Stimulated activated naive CD8-positive, alpha-beta T cell treated with anti-CD3 and anti-CD28 coated beads, Interleukin-15, amount 100 ng/mL, for 72 hours (primary cell): ENCODE measurements at regions not wholly inside any gene's neighbourhood (a gene's known extent, or its start where the extent isn't known, plus 50 kb on each side); places are given as distances from the start of the nearest gene placed in this dataset.
"Not testable (repeated sequence)": the region's sequence is repeated elsewhere in the genome, so short reads cannot be mapped to it uniquely, and the experiment has no call there.

ENCODE experiments used
- ATAC-seq: fragments of 150-1000 bp; cut with Tn5 transposase; 2 replicates; pipeline ENCODE4 v1.10.0; 2021; ENCODE audit warnings: mild to moderate bottlenecking, moderate library complexity
- DNase-seq, 2 donors: peaks; one replicate each; pipeline ENCODE4 v3.0.0; 2021 to 2022
- H3K27ac Mint-ChIP-seq, 2 donors: one replicate each; pipeline ENCODE4 v1.8.0; 2022; ENCODE audit warnings: mild to moderate bottlenecking in 2 of 2, mixed read lengths in 2 of 2, moderate library complexity in 2 of 2
- H3K27me3 Mint-ChIP-seq: one replicate; pipeline ENCODE4 v1.8.0; 2022; ENCODE audit warnings: mixed read lengths
- H3K4me1 Mint-ChIP-seq: one replicate; pipeline ENCODE4 v1.8.0; 2022; ENCODE audit warnings: mild to moderate bottlenecking, mixed read lengths
- H3K4me3 Mint-ChIP-seq, 2 donors: one replicate each; pipeline ENCODE4 v1.8.0; 2022; ENCODE audit warnings: mild to moderate bottlenecking in 2 of 2, mixed read lengths in 2 of 2, moderate library complexity in 1 of 2
- H3K9me3 Mint-ChIP-seq, 2 donors: one replicate each; pipeline ENCODE4 v1.8.0; 2022; ENCODE audit warnings: mixed read lengths in 2 of 2

DNA sequence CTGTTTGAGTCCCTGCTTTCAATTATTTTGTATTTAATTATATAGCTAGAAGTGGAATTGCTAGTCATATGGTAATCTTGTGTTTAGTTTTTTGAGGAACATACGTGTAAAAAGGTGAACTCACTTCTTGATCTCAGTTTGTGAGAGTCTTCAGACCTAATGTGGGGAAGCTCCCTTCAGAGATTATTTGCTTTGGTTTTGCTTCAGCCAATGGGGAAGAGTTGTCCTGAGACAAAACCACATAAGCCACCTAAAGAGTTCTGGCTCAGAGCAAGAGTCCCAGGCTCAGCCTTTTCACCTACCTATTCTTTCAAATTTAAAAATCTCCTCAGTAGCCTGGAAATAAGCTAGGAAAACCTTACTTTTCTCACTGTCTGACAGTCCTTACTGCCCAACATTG is 138.4 kb downstream of the UCK2 start:
- ATAC-seq: no peak
- H3K27me3 Mint-ChIP-seq: peaks cover 10% of the 10 kb centered on the region
- H3K4me1 Mint-ChIP-seq: no peaks in the 10 kb centered on the region
- no peak overlapping the region for H3K4me3 Mint-ChIP-seq
- peaks cover 4 to 9% of the 10 kb centered on the region in 2 donors for H3K9me3 Mint-ChIP-seq
- no peak for DNase-seq
- no peak overlapping the region for H3K27ac Mint-ChIP-seq

DNA sequence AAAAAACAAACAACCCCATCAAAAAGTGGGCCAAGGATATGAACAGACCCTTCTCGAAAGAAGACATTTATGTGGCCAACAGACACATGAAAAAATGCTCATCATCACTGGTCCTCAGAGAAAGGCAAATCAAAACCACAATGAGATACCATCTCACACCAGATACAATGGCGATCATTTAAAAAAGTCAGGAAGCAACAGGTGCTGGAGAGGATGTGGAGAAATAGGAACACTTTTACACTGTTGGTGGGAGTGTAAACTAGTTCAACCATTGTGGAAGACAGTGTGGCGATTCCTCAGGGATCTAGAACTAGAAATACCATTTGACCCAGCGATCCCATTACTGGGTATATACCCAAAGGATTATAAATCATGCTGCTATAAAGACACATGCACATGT is 142.0 kb downstream of the UCK2 start:
- H3K4me3 Mint-ChIP-seq, H3K9me3 Mint-ChIP-seq, ATAC-seq, H3K27ac Mint-ChIP-seq, H3K4me1 Mint-ChIP-seq, DNase-seq, H3K27me3 Mint-ChIP-seq: not testable (repeated sequence)

DNA sequence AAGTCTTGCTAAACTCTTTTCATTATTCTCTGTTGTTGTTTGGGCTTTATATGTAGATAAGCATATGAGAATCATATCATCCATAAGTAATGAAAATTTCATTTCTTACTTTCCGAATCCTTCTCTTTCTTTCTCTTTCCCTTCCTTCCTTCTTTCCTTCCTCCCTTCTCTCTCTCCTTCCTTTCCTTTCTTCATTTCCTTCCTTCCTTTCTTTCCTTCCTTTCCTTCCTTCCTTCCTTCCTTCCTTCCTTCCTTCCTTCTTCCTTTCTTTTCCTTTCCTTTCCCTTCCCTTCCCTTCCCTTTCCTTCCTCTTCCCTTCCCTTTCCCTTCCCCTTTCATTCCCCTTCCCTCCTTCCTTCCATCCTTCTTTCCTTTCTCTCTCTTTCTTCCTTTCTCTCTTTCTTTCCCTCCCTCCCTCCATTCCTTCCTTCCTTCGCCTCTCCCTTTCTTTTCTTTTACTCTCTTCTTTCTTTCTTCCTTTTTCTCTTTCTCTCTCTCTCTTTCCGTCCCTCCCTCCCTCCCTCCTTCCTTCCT is 147.3 kb downstream of the UCK2 start:
- Mint-ChIP-seq H3K4me3 (no peak overlapping the region), H3K27me3 (peaks cover 24% of the 10 kb centered on the region), H3K4me1 (no peaks in the 10 kb centered on the region), H3K9me3 (peaks cover 20 to 23% of the 10 kb centered on the region in 2 donors), H3K27ac (no peak overlapping the region)
- ATAC-seq (no peak), DNase-seq (no peak)

DNA sequence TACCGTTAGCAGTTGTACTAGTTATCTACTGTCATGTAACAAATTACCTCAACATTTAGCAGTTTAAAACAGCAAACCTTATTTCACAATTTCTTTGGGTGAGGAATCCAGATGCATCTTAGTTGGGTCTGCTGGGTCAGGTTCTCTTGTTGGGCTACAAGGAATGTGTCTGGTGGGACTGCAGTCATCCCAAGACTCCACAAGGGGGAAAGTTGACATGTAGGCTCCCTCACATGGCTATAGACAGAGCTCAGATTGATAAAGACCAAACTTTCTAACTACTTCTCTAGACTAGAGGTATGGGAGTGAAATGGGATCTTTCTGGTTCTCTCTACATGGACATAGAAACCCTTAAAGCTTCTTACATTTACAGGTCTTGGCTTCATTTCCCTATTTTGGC is 160.9 kb downstream of the UCK2 start:
- H3K9me3 Mint-ChIP-seq: peaks cover 7 to 9% of the 10 kb centered on the region in 2 donors
- DNase-seq (no peak), ATAC-seq (no peak)
- no peak overlapping the region for H3K4me3 Mint-ChIP-seq
- no peak overlapping the region for H3K27ac Mint-ChIP-seq
- no peaks in the 10 kb centered on the region for H3K4me1 Mint-ChIP-seq
- H3K27me3 Mint-ChIP-seq: peaks cover 14% of the 10 kb centered on the region

DNA sequence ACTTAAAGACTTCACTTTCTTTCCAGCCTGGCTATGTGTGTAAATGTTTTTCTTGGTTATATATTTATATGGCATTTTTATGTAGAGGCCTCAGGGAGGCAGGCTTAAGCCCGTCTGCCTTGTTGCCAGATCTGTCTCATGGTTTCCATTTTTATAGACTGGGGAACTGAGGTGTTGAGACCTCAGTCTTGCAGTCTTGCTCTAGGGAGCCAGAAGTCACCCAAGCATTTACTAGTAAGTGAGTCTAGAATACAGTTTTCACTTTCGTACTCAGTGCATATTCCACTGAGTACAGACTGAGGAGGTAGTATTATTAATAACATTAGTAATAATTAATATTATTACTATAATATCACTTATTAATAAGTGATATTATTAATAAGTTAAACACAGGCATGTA is 161.4 kb downstream of the UCK2 start:
- H3K9me3 Mint-ChIP-seq: peaks cover 7% of the 10 kb centered on the region in 2 donors
- no peak for ATAC-seq

DNA sequence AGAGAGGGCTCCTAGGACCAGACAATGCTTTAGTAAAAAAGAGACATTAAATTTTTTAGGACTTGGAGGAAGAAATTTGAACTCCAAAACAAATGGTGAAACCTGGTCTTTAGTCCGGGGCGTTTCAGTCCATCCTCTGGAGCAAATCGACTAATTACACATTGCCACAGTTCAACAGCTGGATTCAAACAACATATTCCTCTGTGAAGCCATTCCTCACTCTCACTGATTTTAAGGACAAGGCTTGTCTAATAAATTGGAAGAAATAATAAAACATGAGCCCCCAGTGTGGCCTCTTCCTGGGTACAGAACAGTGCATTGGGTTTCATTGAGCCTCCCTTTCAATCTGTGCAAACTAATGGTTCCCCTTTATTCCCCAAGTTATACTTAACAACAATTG is 165.1 kb downstream of the UCK2 start:
- peaks cover 7% of the 10 kb centered on the region in 2 donors for H3K9me3 Mint-ChIP-seq
- ATAC-seq (no peak), DNase-seq (no peak)
- no peak overlapping the region for H3K4me3 Mint-ChIP-seq
- no peak overlapping the region for H3K27ac Mint-ChIP-seq
- peaks cover 8% of the 10 kb centered on the region for H3K27me3 Mint-ChIP-seq
- H3K4me1 Mint-ChIP-seq: no peaks in the 10 kb centered on the region

More for the DNA sequence above, 161.4 kb downstream of the UCK2 start:
- Mint-ChIP-seq H3K4me1 (no peaks in the 10 kb centered on the region), H3K4me3 (no peak overlapping the region), H3K27me3 (peaks cover 8% of the 10 kb centered on the region), H3K27ac (no peak overlapping the region)
- DNase-seq: no peak

- ATAC-seq: no peak
- Mint-ChIP-seq H3K4me1 (no peaks in the 10 kb centered on the region), H3K4me3 (no peak overlapping the region), H3K27ac (no peak overlapping the region), H3K27me3 (peaks cover 8% of the 10 kb centered on the region), H3K9me3 (peaks cover 5 to 7% of the 10 kb centered on the region in 2 donors)
- DNase-seq: no peak
These were observed 166.7 kb downstream of the UCK2 start for GRCh38 chr1:165994107-165994506.

- Mint-ChIP-seq H3K27me3 (peaks cover 9% of the 10 kb centered on the region), H3K9me3 (peaks cover 0 to 7% of the 10 kb centered on the region in 2 donors), H3K4me1 (no peaks in the 10 kb centered on the region), H3K27ac (no peak overlapping the region), H3K4me3 (no peak overlapping the region)
- ATAC-seq: no peak
- no peak for DNase-seq
These were observed 167.0 kb downstream of the FAM78B start for GRCh38 chr1:165999826-166000225.

DNA sequence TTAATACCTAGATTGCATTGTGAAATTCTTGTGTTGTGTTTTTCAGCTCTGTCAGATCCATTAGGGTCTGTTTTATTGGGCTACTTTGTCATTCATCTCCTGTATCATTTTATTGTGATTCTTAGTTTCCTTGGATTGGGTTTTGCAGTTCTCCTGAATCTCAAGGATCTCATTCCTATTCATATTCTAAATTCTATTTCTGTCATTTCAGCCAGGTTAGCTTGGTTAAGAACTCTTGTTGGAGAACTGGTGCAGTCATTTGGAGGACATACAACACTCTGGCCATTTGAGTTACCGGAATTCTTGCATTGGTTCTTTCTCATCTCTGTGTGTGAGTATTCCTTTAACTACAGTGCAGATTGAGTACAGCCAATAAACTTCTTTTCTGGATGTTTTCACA is 159.6 kb downstream of the FAM78B start:
- Mint-ChIP-seq H3K4me1 (no peaks in the 10 kb centered on the region), H3K9me3 (peaks cover 28 to 29% of the 10 kb centered on the region in 2 donors), H3K27ac (no peak overlapping the region), H3K27me3 (peaks cover 36% of the 10 kb centered on the region), H3K4me3 (no peak overlapping the region)
- DNase-seq (no peak), ATAC-seq (no peak)

DNA sequence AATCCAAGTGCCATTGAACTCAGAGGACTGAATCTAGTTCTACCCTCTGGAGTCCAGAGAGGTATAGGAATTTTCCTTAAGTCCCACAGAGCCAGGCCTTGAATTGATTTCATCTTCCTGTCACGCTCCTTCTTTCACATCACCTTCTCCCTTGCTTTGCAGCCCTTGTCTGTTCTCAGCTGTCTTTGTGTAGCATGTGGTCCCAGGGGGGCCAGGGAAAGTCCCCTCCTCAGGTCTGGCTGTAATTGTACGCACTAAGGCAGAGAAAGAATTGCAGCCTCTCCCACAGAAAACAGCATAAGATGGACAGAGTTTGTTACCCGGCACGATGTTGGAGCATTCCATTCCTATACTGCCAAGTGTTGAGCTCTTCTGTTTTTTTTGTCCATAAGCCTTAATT is 153.6 kb downstream of the FAM78B start:
- Mint-ChIP-seq H3K27me3 (peaks cover 30% of the 10 kb centered on the region), H3K27ac (peak overlapping the region in 1 of 2 donors; percentile 1), H3K4me1 (no peaks in the 10 kb centered on the region), H3K4me3 (no peak overlapping the region), H3K9me3 (peaks cover 0 to 5% of the 10 kb centered on the region in 2 donors)
- ATAC-seq (no peak), DNase-seq (no peak)

- Mint-ChIP-seq H3K27me3 (peaks cover 43% of the 10 kb centered on the region), H3K4me3 (no peak overlapping the region), H3K4me1 (no peaks in the 10 kb centered on the region), H3K9me3 (no peaks in the 10 kb centered on the region), H3K27ac (no peak overlapping the region)
- ATAC-seq (no peak), DNase-seq (no peak)
These were observed 149.4 kb downstream of the FAM78B start for GRCh38 chr1:166017395-166017794.
